ENCODE measurements at regions not wholly inside any gene's neighbourhood (a gene's known extent, or its start where the extent isn't known, plus 50 kb on each side); places are given as distances from the start of the nearest gene placed in this dataset.

- no peak for TF ChIP-seq SIN3A (IDR thresholded peaks at IDR 0.05; ENCODE audit: borderline replicate concordance, insufficient read depth, low read length)
- TF ChIP-seq TAF1 (IDR thresholded peaks at IDR 0.05; ENCODE audit: borderline replicate concordance, insufficient read depth, low read length) = no peak
- TF ChIP-seq, protein P1, sequence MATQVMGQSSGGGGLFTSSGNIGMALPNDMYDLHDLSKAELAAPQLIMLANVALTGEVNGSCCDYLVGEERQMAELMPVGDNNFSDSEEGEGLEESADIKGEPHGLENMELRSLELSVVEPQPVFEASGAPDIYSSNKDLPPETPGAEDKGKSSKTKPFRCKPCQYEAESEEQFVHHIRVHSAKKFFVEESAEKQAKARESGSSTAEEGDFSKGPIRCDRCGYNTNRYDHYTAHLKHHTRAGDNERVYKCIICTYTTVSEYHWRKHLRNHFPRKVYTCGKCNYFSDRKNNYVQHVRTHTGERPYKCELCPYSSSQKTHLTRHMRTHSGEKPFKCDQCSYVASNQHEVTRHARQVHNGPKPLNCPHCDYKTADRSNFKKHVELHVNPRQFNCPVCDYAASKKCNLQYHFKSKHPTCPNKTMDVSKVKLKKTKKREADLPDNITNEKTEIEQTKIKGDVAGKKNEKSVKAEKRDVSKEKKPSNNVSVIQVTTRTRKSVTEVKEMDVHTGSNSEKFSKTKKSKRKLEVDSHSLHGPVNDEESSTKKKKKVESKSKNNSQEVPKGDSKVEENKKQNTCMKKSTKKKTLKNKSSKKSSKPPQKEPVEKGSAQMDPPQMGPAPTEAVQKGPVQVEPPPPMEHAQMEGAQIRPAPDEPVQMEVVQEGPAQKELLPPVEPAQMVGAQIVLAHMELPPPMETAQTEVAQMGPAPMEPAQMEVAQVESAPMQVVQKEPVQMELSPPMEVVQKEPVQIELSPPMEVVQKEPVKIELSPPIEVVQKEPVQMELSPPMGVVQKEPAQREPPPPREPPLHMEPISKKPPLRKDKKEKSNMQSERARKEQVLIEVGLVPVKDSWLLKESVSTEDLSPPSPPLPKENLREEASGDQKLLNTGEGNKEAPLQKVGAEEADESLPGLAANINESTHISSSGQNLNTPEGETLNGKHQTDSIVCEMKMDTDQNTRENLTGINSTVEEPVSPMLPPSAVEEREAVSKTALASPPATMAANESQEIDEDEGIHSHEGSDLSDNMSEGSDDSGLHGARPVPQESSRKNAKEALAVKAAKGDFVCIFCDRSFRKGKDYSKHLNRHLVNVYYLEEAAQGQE (IDR thresholded peaks at IDR 0.05; ENCODE audit: insufficient read depth in 1 of 2, low read depth in 2 of 2, low read length in 2 of 2) = no peak
These were observed 101.4 kb upstream of the PITRM1 start for GRCh38 chr10:3273966-3274365.
